Activated naive CD4-positive, alpha-beta T cell treated with anti-CD3 and anti-CD28 coated beads, Interleukin-2, amount 50 U/mL, for 72 hours (primary cell): ENCODE measurements at regions not wholly inside any gene's neighbourhood (a gene's known extent, or its start where the extent isn't known, plus 50 kb on each side); places are given as distances from the start of the nearest gene placed in this dataset.
A peak's percentile ranks its signal among the peaks of the same experiment; 100 is the strongest.
"Not testable (repeated sequence)": the region's sequence is repeated elsewhere in the genome, so short reads cannot be mapped to it uniquely, and the experiment has no call there.

Experiments used
- ATAC-seq, 2 donors: fragments of 150-1000 bp; cut with Tn5 transposase; 2 replicates each; pipeline ENCODE4 v1.10.0; 2021; ENCODE audit warnings: mild to moderate bottlenecking in 2 of 2, moderate library complexity in 2 of 2
- DNase-seq, 2 donors: peaks; one replicate each; pipeline ENCODE4 v3.0.0; 2021 to 2022; ENCODE audit warnings: low spot score in 2 of 2
- H3K27ac Mint-ChIP-seq, 2 donors: one replicate each; pipeline ENCODE4 v1.8.0; 2022; ENCODE audit warnings: mild to moderate bottlenecking in 2 of 2, mixed read lengths in 2 of 2
- H3K36me3 Mint-ChIP-seq, 2 donors: one replicate each; pipeline ENCODE4 v1.8.0; 2022; ENCODE audit warnings: mixed read lengths in 2 of 2
- H3K9me3 Mint-ChIP-seq, 2 donors: one replicate each; pipeline ENCODE4 v1.8.0; 2022; ENCODE audit warnings: mixed read lengths in 2 of 2

- Mint-ChIP-seq H3K9me3 (peaks cover 4 to 9% of the 10 kb centered on the region in 2 donors), H3K36me3 (peaks cover 0 to 15% of the 10 kb centered on the region in 2 donors), H3K27ac (peak overlapping the region; percentile 40 to 75)
- no peak for DNase-seq
- peak; percentile 62 to 76 for ATAC-seq
These were observed 65.5 kb upstream of the KLF7 start for GRCh38 chr2:207231106-207231865.

DNA sequence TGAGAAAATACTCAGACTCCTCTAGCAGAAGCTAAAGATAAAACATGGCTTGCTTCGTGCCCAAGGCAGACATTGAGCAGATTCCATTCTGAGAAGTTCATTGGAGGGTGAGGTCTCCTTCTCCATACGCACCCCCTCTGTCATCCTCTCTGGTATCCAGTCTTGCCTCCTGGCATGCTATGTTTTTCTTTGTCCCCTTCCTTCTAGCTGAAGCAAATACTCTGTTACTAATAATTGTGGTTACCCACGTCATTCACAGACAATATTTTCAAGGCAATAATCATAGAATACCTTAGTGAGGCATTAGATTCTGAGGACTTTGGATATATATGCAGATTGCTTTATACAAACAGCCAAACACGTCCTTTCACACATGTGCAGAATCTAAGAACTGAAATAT lies 66.2 kb upstream of the KLF7 start:
- Mint-ChIP-seq H3K36me3 (peaks cover 0 to 15% of the 10 kb centered on the region in 2 donors), H3K27ac (peak overlapping the region in 1 of 2 donors; percentile 75), H3K9me3 (peaks cover 7 to 9% of the 10 kb centered on the region in 2 donors)
- no peak for DNase-seq
- no peak for ATAC-seq

GRCh38 chr2:207233141-207233540 lies 67.4 kb upstream of the KLF7 start:
- Mint-ChIP-seq H3K36me3 (peaks cover 0 to 20% of the 10 kb centered on the region in 2 donors), H3K9me3 (peaks cover 8 to 13% of the 10 kb centered on the region in 2 donors)
- not testable (repeated sequence) for ATAC-seq, H3K27ac Mint-ChIP-seq, DNase-seq

DNA sequence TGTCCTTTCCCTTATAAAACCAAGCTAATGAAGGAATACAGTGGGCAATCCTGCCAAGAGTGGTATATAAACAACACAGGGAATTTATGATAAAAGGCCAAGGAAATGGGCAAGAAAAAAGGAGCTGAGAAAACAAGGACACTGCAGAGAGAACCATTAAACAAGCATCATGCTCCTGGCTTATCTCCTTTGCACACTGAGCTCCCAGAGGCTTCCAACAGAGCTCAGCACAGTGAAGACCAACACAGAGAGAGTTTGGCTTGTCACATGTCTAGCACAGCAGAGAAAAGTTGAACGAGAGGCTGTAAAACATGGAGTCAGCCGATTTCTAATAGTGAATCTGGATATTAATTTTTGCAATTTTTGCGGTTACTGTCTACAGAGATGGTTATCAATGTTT lies 68.0 kb upstream of the KLF7 start:
- H3K9me3 Mint-ChIP-seq, result peaks cover 8 to 14% of the 10 kb centered on the region in 2 donors
- peaks cover 0 to 23% of the 10 kb centered on the region in 2 donors for H3K36me3 Mint-ChIP-seq
- ATAC-seq (no peak), DNase-seq (no peak)
- H3K27ac Mint-ChIP-seq, result no peak overlapping the region

GRCh38 chr2:207235621-207236020 lies 69.9 kb upstream of the KLF7 start:
- no peak for ATAC-seq
- no peak overlapping the region for H3K27ac Mint-ChIP-seq
- peaks cover 0 to 13% of the 10 kb centered on the region in 2 donors for H3K36me3 Mint-ChIP-seq
- H3K9me3 Mint-ChIP-seq, result peaks cover 6 to 8% of the 10 kb centered on the region in 2 donors
- DNase-seq, result no peak

- ATAC-seq, result no peak
These were observed 70.6 kb upstream of the KLF7 start for GRCh38 chr2:207236156-207236935.

DNA sequence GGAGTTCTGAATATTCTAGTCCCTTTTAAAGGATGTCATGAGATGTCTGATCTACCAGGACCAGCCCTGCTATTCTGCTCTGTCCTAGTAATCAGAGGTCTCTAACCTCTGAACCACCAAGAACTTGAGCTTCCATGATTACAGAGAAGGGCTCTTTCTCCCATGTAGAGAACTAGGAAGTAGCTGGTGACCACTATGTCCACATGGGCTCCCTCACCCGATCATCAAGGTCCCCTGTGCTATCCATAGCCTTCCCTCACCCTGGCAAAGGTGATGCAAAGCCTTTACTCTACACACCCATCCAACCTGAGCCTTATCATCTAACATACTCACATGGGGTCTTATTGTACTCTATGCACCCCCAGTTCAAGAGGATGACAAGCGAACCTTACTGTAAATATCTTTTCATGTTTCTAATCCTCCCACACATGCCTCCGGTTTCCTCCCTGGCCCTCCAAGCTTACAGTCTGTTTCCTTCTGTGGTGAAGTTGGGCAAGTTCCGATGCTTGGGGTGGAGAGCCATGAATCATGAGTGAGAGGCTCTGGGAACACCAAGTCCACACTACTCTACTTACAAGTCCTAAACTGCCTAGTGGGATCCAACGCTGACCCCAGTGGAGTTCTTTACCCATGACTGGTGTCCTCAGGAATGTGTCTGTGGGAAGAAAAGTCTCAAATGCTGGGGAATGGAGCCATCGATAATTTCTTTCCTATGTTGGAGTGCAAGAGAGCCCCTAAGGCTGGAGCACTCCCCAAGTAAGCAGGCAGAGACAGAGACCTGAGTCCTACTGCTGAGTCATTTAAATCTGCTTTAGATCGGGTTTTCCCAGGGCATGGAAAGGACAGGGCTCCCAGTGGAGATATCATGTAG lies 73.3 kb upstream of the KLF7 start:
- peaks cover 0 to 13% of the 10 kb centered on the region in 2 donors for H3K36me3 Mint-ChIP-seq
- DNase-seq, result peak in 1 of 2 donors; percentile 24
- H3K27ac Mint-ChIP-seq, result peak overlapping the region; percentile 3 to 38
- peaks cover 4 to 5% of the 10 kb centered on the region in 2 donors for H3K9me3 Mint-ChIP-seq
- ATAC-seq, result peak; percentile 22 to 33

More at GRCh38 chr2:207236156-207236935, 70.6 kb upstream of the KLF7 start:
- Mint-ChIP-seq H3K36me3 (peaks cover 0 to 13% of the 10 kb centered on the region in 2 donors), H3K9me3 (peaks cover 4 to 5% of the 10 kb centered on the region in 2 donors), H3K27ac (no peak overlapping the region)
- no peak for DNase-seq

DNA sequence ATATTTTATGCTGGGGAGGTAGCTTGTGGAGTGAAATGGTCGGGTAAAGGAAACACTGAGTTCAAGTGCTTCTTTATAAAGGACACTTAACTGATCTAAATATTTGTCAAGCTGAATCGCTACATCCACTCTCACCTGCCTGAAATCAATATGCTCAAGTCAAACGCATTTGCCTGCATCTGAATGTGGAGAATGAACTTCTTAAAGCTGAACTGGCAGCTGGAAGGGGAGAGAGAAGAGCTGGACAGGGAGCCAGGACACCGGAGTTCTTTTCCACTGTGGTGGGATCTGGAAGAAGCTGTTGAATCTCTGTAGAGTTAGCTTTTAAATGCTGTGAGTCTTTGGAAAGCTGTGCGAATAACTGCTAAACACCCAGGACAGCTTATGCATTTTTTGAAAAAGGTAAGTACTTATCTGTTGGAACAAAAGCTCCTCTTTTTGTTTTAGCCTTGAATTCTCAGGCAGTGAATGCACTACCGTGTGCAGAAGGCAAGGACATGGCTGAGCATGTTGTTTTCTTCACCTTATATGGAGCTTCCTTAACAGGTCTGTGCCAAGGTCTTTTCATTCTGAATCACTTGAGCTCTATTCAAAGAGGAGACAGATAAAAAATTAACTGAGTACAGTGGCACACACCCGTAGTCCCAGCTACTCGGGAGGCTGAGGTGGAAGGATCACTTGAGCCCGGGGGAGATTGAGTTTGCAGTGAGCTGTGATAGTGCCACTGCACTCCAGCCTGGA lies 74.2 kb upstream of the KLF7 start:
- H3K36me3 Mint-ChIP-seq, result peaks cover 0 to 9% of the 10 kb centered on the region in 2 donors
- ATAC-seq (peak; percentile 23 to 63), DNase-seq (no peak)
- H3K27ac Mint-ChIP-seq, result no peak overlapping the region
- peaks cover 4 to 5% of the 10 kb centered on the region in 2 donors for H3K9me3 Mint-ChIP-seq

GRCh38 chr2:207240649-207241048 lies 74.9 kb upstream of the KLF7 start:
- peaks cover 4 to 5% of the 10 kb centered on the region in 2 donors for H3K9me3 Mint-ChIP-seq
- peak in 1 of 2 donors; percentile 63 for DNase-seq
- ATAC-seq, result peak; percentile 51 to 62
- H3K36me3 Mint-ChIP-seq, result peaks cover 0 to 8% of the 10 kb centered on the region in 2 donors
- no peak overlapping the region for H3K27ac Mint-ChIP-seq

GRCh38 chr2:207241198-207241597 lies 75.5 kb upstream of the KLF7 start:
- ATAC-seq, result peak; percentile 84 to 85
- no peak overlapping the region for H3K27ac Mint-ChIP-seq
- peak; percentile 53 to 80 for DNase-seq
- peaks cover 0 to 8% of the 10 kb centered on the region in 2 donors for H3K36me3 Mint-ChIP-seq
- H3K9me3 Mint-ChIP-seq, result peaks cover 4 to 5% of the 10 kb centered on the region in 2 donors

DNA sequence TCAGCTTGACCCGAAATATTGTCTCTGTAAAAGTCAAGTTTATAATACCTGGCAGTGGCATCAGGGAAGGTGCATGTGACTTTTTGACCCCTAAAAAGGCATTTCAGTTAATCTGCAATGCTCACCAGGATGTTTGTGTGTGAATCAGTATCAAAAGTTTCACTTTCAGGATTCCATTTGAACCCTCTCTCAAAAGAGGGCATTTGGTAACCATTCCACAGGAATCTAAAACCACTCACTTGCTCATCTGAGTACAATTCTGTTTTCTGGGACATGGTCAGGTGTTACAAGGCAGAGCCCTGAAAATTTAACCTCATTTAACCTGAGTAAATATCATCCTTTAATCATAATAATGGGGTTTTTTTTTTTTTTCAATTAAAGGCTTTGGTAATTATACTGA lies 77.9 kb upstream of the KLF7 start:
- ATAC-seq (no peak), DNase-seq (no peak)
- peak overlapping the region in 1 of 2 donors; percentile 89 for H3K27ac Mint-ChIP-seq
- H3K36me3 Mint-ChIP-seq, result no peaks in the 10 kb centered on the region
- peaks cover 0 to 5% of the 10 kb centered on the region in 2 donors for H3K9me3 Mint-ChIP-seq

GRCh38 chr2:207244971-207245925 lies 79.5 kb upstream of the KLF7 start:
- DNase-seq (no peak), ATAC-seq (no peak)
- Mint-ChIP-seq H3K9me3 (peaks cover 0 to 5% of the 10 kb centered on the region in 2 donors), H3K36me3 (no peaks in the 10 kb centered on the region), H3K27ac (no peak overlapping the region)

DNA sequence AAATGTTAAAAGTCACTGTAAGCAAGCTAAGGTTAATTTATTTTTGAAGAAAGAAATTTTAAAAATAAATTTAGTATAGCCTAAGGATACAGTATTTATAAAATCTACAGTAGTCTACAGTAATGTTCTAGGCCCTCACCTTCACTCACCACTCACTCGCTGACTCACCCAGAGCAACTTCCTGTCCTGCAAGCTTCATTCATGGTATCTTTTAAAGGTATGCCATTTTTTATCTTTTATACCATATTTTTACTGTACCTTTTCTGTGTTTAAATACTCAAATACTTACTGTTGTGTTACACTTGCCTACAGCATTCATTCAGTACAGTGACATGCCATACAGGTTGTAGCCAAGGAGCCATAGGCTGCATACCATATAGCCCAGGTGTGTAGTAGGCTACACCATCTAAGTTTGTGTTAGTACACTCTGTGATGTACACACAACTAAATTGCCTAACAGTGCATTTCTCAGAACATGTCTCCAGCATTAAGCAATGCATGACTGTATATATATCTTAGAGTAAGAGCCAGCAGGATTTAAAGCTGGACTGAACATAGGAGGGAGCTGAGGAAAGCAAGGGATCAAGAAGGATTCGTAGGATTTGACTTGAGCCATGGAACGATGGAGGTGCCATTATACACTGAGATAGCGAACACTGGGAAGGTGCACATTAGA lies 83.1 kb upstream of the KLF7 start:
- H3K27ac Mint-ChIP-seq, result no peak overlapping the region
- no peak for ATAC-seq
- peaks cover 0 to 5% of the 10 kb centered on the region in 2 donors for H3K9me3 Mint-ChIP-seq
- H3K36me3 Mint-ChIP-seq, result no peaks in the 10 kb centered on the region
- DNase-seq, result no peak

- H3K27ac Mint-ChIP-seq, result no peak overlapping the region
- ATAC-seq, result no peak
- peaks cover 0 to 5% of the 10 kb centered on the region in 2 donors for H3K9me3 Mint-ChIP-seq
- no peak for DNase-seq
- no peaks in the 10 kb centered on the region for H3K36me3 Mint-ChIP-seq
These were observed 85.3 kb upstream of the KLF7 start for GRCh38 chr2:207251022-207251421.
